ENCODE measurements at regions not wholly inside any gene's neighbourhood (a gene's known extent, or its start where the extent isn't known, plus 50 kb on each side); places are given as distances from the start of the nearest gene placed in this dataset.
"Not testable (repeated sequence)": the region's sequence is repeated elsewhere in the genome, so short reads cannot be mapped to it uniquely, and the experiment has no call there.

DNA sequence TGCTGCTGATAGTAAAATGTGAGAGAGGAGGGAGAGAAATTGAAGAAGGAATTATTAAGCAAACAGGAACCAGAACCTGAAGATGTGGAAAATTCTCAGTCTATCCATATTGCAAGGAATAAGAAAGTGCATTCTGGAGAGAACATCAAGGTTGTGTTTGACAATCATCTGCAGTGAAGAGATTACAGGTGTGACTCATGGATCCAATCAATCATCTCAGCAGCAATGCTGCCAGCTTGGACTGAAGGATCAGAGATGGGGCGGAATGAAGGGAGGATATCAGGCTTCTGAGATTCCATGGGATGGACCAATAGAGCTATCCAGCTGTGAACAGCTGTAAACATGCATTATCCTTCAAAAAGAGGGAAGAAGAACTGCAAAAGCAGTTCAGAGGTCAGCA, 247.3 kb downstream of the LPIN1 start:
- DNase-seq (ENCODE audit: low read depth in 3 of 3) = no peak

DNA sequence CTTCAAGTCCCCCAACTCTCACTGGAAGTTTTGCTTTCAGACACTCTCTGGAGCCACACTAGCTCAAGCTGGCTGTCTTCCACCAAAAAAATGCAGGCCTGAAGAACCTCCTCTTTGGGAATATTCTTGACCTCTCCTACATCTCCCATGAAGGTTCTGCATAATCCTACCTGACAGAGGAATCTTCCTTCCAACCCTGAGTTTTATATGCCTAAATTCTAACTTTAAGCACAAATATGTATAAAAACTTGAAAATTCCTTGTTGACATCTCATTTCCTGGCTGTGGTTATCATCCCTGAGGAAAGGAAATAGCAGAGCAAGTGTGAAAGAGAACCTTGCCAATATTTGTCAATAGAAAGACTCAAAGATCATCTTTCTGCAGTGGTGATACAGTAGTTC, 249.0 kb downstream of the LPIN1 start:
- no peak for DNase-seq (ENCODE audit: low read depth in 3 of 3)

DNA sequence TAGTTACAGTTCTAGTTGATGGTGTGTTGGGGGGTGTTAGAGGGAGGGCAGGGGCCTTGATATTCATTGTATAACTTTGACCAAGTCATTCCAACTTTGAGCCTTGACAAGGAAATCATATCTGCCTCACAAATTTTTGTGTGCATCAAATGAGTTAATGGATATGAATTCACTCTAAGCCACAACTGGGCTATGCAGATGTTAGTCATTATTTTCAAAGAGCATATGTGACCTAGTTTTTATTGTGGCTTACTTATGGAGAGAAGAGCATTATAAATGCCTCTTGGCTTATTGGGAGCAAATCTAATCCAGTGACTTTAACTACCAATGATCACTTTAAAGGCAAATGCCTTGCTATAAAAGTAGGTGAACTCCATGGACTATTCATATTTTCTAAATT, 250.2 kb downstream of the LPIN1 start:
- DNase-seq (ENCODE audit: low read depth in 3 of 3) = no peak

DNA sequence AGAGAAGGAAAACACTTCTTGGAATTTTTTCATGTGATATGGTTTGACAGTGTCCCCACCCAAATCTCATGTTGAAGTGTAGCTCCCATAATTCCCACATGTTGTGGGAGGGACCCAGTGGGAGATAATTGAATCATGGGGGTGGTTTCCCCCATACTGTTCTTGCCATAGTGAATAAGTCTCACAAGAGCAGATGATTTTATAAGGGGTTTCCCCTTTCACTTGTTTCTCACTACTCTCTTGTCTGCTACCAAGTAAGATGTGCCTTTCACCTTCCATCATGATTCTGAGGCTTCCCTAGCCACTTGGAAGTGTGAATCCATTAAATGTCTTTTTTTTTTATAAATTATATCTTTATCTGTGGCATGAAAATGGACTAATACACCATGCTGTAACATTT, 250.7 kb downstream of the LPIN1 start:
- no peak for DNase-seq (ENCODE audit: low read depth in 3 of 3)

DNA sequence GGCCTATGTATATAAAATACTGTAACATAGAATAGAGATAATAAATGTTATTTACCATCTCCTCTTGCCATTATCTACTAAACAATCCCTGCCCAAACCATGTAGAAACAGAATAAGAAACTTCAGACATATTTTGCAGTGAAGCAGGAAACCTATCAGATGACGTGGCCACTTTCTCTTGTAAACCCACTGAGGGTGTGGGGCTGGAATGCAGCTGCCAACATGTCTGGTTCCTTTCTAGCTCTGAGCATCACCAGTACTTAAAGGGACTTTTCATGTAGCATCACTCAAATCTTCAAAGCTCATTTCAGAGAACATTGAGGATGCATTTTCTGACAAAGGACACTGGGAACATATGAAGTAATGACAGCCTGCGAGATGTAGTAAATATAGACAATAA, 251.8 kb downstream of the LPIN1 start:
- no peak for DNase-seq (ENCODE audit: low read depth in 3 of 3)

DNA sequence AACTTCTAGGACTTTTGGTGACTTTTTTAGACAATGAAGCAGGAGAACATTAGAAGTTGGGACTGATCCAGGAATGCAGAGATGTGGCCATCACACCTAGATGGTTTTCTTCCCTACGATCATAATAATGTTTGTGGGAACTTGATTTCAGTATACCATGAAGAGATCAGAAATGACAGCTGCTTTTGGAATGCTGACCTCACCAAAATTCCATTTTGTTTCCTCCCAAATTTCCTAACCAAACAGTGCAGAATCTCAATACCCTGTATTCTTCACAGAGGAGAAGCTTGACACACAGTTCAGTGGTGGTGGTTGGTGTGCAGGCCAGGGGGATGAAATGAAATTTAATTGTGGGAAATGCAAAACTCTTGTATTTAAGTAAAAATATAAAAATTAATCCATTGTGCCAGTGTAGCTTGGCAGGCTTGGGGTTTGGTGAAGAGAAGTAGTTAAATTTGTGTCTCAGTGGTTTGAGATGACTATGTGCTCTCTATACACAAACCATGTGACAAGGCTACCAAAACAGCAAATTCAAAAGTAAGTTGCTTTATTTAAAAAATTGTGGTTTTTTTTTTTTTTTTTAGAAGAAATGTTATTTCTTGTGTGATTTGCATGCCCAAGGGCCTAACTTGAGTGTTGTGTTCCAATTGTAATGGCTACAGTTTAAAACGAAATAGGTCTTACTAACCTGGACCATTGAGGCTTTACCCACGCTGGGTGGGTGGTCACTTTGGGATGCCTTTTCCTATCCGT, 252.4 kb downstream of the LPIN1 start:
- no peak for DNase-seq (ENCODE audit: low read depth in 3 of 3)

DNA sequence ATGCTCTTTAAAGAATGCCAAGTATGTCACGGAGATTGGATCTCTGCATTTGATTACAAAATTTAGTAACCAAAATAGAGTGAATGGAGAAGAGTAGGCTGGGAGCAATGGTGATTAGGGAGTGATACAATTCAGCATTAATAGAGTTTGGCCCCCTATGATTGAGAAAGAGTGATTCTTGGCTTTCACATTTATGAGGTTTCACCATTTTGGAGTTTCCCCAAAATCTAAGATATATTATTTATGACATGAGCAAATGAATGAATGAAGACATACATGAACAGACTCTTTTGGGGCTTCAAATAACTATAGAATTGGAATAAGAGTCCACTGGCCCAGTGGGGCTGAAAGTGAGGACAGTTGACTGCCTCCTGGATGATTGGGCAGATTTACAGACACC, 255.2 kb downstream of the LPIN1 start:
- no peak for DNase-seq (ENCODE audit: low read depth in 3 of 3)

DNA sequence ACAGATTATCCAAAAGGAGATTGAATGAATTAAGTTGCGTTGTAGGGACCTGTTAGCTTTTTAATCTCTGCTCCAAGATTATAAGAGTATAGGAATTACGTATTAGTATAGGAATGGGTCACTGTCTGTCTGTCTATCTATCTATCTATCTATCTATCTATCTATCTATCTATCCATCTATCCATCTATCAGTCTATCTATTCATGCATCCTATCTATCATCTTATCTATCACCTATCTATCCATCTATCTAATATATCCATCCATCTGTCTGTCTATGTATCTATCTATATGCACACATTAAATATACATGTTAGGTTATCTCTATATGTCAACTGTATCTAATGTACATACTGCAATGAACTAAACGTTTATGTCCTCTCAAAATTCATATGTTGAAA, 255.8 kb downstream of the LPIN1 start:
- no peak for DNase-seq (ENCODE audit: low read depth in 3 of 3)

DNA sequence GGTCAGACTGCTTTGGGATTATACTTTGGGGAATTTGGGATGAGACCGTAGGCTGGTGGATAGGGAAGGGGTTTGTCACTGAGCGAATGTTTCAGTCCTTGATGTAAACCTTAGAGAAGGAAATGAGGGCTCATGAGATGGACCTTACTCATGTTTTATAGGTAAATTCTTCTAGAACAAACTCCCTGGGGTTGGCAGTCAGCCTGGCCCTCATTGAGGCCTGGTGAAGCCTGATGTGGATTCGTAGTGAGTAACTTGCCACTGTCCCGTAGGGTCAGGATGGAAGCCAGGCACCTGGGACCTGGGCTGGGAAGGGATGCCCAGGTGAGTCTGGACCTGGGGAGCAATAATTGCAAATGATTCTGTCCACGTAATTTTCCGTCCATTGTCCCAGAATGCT, 258.3 kb downstream of the LPIN1 start:
- no peak for DNase-seq (ENCODE audit: low read depth in 3 of 3)

DNA sequence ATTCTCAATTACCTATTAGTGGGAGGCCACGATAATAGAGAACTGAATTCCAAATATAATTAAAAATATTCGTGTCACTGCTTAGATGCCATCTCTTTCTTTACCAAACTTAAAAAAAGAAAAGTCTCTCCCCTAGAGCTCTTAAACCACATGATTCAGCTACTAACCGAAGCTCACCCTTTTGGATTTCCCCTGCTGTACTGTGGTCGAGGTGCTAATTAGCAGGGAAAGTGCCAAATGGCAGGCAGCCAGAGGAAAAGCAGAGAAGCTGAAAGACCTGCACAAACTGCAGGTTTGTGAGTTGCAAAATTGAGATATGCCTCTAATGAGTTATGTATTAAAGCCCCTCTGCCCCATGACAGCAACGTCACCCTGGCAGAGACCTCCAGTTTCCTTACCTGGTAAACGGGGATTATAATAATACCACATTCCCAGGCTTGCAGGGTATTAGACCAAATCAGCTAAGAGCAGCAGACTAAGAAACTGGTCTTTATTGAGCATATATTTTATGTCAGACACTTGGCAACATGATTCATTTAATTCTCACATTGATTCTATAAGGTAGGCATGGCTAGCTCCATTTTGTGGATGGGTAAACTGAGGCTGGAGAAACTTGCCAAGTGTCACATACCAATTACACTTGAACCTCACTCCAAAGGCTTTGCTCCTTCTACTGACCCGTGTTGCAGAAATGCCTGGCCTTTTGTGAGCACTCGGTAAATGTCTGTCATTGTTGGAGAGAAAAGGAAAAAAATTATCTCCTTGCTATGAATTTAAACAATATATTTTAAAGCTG, 259.7 kb downstream of the LPIN1 start:
- DNase-seq (ENCODE audit: low read depth in 3 of 3) = peak; percentile 58 to 71 (median 65)

DNA sequence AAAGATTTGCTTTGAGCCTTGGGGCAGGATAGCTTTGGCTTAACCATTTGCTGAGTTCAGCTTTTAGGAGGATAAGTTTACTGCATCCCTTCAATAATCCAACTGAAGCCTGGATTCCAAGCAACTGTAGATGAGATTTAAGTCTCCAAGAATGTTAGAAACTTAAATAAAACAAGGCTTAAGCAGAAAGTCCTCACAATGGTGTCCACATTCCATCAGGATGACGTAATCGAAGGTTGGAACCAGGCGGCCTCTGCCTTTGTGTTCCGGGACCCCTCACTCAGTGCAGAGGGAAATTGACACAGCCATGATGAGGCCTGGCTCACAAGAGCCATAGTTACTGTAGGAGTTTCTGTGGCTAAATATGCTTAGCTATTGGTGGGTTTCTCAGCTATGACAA, 260.4 kb downstream of the LPIN1 start:
- DNase-seq (ENCODE audit: low read depth in 3 of 3) = no peak

DNA sequence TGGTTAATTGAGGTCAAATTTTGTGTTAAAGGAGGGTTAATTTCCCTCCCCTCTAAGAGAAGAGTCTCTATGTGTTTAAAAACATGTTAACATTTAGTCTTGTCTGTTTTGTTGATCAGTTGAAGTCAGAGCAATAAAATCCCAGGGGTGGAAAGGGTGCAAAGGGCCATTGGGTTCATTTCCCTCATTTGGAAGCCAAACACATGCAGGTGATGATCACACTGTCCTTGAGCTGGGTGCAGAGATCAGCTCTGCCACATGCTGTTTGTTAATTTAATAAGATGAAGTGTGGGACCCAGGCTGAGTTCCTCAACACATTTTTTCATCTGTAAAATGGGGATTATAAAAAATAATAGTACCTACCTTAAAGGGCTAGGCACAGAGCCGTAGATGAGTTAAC, 260.9 kb downstream of the LPIN1 start:
- DNase-seq (ENCODE audit: low read depth in 3 of 3) = no peak

DNA sequence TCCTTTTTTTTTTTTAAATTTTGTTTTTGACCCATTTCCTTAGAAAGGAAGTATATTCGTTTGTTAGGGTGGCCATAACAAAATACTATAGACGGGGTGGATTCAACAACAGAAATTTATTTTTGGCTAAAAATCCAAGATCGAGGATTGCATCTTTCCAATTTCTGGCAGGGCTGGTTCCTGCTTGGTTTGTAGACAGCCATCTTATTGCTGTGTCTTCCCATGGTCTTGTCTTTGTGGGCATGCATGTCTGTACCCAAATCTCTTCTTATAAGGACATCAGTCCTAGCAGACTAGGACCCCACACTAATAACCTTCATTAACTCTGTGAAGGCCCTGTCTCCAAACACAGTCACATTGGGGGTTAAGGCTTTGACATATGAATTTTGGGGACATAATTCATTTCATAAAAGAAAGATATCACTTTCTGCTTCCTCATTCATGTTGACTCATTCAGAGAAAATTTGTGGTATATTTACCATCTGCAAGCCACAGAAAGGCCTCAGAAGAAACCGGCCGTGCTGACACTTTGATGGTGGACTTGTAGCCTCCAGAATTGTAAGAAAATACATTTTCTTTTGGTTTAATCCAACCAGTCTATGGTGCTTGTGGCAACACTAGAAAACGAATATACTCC, 262.1 kb downstream of the LPIN1 start:
- no peak for DNase-seq (ENCODE audit: low read depth in 3 of 3)

DNA sequence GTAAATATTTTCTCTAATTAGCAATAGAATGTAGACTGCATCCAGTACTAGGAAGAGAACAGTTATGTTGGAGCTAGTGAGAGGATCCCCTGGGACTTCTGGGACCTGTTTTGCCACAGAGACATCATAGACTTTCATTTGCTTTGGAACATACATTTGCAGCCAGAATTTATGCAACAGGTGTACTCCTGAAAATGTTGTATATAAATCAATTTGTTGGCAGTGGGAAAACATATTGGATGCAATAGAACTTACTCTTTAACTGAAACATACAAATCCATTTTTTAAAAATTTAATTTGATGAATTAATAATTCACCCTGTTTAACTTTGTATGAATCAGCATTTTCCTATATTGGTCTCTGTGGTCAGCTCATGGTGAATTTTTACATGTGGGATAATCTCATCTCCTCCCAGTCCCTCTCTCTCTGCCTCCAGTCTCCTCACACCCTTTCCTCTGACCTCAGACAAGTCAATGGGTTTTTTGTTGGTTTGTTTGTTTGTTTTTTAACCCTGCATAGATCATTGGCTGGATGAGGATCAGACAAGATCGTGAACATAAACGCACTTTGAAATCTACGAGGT, 263.0 kb downstream of the LPIN1 start:
- DNase-seq (ENCODE audit: low read depth in 3 of 3) = no peak

DNA sequence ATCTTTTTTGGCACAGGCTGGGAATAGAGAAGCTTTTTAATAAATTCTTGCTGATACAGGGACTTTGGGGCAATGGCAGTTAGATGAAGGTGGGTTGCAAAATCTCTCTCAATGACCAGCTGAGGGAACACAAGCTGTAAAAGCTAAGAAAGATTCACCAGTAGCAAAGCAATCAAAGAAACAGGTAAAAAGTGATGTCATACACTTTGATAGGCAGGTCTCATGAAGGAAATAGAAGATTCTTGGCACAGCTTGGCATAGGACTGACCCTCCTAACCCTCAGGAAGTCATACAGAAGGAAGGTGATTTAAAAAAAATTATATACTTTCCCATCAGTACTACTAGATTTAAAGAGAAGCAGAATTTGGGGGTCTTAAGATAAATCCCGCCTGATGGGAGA, 263.6 kb downstream of the LPIN1 start:
- no peak for DNase-seq (ENCODE audit: low read depth in 3 of 3)

DNA sequence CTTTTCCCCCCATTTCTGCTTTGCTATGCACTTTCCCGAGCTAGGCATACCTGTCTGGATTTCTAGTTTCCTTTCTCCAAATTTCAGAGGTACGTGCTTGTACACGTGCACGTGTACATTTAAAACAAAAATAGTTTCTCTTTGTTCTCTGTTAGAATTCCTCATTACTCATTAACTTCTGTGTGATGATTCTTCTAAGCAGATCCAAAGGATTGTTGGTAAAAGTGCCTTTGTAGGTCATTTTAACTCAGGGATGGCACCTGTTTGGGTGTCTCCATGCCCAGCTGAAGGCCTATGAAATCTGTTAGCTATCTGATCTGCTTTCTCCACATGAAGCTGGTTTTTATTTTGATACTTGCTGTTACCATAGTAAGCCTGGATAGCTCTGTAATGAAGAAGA, 264.3 kb downstream of the LPIN1 start:
- no peak for DNase-seq (ENCODE audit: low read depth in 3 of 3)

DNA sequence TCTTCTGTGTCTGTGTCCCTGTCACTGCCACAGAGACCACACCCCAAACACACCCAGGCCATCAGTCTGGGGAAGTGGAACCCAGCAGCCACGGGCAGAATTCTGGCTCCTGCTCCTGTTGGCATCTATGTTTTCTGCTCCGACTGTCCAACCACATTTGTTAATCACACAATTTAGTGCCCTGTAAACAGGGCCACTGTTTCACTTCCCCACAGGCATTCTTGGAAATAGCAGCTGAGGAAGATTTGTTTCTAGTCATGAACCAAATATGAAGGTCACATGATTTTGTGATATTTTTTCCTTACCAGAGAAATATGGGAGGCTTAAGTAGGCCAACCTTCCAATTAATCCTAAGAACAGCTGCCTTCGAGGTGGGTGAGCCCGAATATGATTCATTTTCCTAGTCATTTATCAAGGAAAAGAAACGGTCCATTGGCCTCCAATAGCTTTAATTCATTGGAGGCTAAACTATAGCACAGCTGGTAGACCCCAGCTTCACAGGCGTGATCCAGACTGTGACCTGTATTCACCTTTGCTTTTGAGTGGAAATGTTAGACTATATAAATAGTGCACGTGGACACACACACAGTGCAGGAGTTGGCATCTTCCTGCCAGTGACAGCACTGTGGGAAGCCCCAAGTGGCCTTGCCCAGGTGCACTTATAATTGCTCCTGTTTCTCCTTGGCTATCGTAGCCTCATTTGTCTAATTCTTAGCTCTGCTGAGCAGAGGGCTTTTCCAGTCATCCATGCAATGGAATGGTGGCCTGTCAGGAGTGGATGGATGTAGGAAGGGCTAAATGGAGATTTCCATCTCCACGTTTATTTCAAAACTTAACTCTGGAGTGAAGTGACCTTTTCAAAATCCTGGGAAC, 267.9 kb downstream of the LPIN1 start:
- DNase-seq (ENCODE audit: low read depth in 3 of 3) = no peak

DNA sequence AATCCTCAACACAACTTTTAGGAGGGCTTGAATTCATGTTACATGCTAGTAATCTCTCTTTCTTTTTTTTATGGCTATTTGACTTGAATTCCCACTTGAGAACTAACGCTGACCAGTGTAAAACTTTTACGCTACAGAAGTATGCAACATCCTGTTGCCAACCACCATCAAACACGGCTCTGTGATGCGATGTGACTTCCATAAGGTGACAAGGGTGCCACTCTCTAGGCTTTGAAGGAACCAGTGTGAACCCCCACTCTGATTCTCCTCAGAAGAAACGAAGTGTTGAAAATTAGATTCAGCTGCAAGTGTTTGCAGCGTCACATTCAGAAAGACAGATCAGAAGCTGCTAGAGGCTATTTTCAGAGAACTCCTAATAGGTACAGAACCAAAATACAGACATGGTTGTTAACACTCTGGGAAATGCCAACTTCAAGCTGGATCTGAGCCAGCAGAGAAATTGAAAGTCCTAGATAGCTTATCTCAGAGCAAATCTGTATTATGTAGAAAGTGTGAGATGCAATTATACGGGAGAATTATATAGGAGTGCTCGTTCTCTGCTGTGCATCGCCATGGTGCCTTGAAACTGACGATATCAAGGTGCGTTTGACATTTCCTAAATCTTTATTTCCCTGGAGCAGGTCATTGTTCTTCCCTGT, 271.2 kb downstream of the LPIN1 start:
- DNase-seq (ENCODE audit: low read depth in 3 of 3) = no peak

DNA sequence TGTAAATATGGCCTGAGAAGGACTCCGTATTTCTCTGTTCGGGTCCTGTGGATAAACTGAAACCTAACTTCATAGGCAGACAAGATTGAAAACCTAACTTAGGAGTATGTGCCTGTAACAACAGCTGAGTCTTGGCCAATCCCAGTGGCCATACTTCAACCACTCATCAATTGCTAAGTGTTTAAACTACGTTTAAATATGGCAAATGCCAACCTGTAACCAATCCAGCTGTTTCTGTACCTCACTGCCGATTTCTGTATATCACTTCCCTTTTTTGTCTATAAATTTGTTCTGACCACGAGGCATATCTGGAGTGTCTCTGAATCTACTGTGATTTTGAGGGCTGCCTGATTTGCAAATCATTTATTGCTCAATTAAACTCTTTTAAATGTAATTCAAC, 272.3 kb downstream of the LPIN1 start:
- not testable (repeated sequence) for DNase-seq (ENCODE audit: low read depth in 3 of 3)

DNA sequence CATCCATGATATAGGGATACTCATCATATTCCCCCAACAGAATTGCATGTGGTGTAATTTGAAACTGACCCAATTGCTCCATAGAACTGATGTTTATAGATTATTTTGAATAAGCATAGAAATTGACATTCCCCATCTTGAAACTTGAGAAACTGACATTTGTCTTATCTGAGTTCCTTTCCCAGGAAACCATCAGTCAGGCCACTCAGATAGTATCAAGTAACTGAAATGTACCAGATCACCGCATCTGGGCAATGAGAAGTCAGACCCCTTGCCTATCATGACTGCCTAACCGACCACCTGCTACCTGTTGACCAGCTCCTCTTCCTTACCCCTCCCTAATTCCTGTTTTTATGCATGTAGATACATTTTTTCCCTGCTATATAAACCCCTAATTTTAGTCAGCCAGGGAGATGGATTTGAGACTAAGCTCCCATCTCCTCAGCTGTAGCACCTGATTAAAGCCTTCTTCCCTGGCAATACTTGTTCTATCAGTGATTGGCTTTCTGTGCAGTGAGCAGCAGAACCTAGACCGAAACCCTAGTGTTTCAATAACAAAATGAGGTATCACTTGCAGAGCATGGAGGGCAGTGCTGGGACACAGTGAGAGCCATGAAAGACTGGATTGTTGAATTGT, 274.5 kb downstream of the LPIN1 start:
- no peak for DNase-seq (ENCODE audit: low read depth in 3 of 3)
